Upper lobe of left lung (tissue), 4 donors: ENCODE measurements at regions not wholly inside any gene's neighbourhood (a gene's known extent, or its start where the extent isn't known, plus 50 kb on each side); places are given as distances from the start of the nearest gene placed in this dataset.

Source experiments
- EP300 ChIP-seq, 4 donors: sonication (generic); formaldehyde crosslinking; IDR thresholded peaks; one replicate each; pipeline ENCODE4 v1.5.1; 2017; ENCODE audit warnings: antibody characterized with exemption in 4 of 4, control low read depth in 2 of 4
- POLR2A ChIP-seq, 4 donors: fragments of 450-650 bp; IDR thresholded peaks; one replicate each; pipeline ENCODE4 v1.5.1; 2016 to 2017; ENCODE audit warnings: antibody characterized with exemption in 4 of 4, mild to moderate bottlenecking in 2 of 4
- POLR2AphosphoS5 ChIP-seq, 2 donors: sonication (generic); formaldehyde crosslinking; IDR thresholded peaks; one replicate each; pipeline ENCODE4 v1.5.1; 2017; ENCODE audit warnings: antibody characterized with exemption in 2 of 2
- TF ChIP-seq, protein P1 (sequence below), 6 experiments: fragments of 450-650 bp in 4 of 6; fragments of 200-600 bp in 2 of 6; sonication (generic) in 2 of 6; IDR thresholded peaks; one replicate each; pipeline ENCODE4 v1.5.1; 2016 to 2019; ENCODE audit warnings: antibody characterized with exemption in 6 of 6

DNA sequence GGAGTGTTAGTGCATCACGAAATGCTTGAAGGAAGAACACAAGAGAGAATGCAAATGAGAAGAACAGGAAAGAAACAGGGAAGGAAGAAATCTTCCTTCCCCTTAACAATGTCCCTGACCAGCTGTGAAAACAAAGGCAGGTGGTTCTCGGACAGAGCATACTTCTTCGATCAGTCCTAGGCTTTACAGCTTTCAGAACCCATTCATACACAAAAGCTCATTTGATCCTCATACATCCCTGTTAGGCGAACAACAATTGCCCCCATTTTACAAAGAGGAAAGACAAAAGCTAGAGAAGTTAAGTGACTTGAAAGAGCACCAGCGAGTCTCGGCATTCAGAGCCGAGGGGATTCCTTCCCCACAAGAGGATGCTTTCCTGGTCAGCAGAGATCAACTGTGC lies 57.2 kb upstream of the LRRC55 start:
- TF ChIP-seq, protein P1, sequence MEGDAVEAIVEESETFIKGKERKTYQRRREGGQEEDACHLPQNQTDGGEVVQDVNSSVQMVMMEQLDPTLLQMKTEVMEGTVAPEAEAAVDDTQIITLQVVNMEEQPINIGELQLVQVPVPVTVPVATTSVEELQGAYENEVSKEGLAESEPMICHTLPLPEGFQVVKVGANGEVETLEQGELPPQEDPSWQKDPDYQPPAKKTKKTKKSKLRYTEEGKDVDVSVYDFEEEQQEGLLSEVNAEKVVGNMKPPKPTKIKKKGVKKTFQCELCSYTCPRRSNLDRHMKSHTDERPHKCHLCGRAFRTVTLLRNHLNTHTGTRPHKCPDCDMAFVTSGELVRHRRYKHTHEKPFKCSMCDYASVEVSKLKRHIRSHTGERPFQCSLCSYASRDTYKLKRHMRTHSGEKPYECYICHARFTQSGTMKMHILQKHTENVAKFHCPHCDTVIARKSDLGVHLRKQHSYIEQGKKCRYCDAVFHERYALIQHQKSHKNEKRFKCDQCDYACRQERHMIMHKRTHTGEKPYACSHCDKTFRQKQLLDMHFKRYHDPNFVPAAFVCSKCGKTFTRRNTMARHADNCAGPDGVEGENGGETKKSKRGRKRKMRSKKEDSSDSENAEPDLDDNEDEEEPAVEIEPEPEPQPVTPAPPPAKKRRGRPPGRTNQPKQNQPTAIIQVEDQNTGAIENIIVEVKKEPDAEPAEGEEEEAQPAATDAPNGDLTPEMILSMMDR (IDR thresholded peaks at IDR 0.05): no peak
- TF ChIP-seq POLR2AphosphoS5 (IDR thresholded peaks at IDR 0.05): no peak
- TF ChIP-seq POLR2A (IDR thresholded peaks at IDR 0.05): no peak
- TF ChIP-seq EP300 (IDR thresholded peaks at IDR 0.05): no peak
